Activated T-helper 9 cell treated with anti-CD3 and anti-CD28 coated beads, Interleukin-2, amount 50 U/mL, for 16 hours (primary cell): ENCODE measurements at regions not wholly inside any gene's neighbourhood (a gene's known extent, or its start where the extent isn't known, plus 50 kb on each side); places are given as distances from the start of the nearest gene placed in this dataset.

Experiments used
- DNase-seq: peaks from one replicate; pipeline ENCODE4 v3.0.0-alpha.2; 2020; ENCODE audit warnings: low read depth

- no peak for DNase-seq
Observed at GRCh38 chr2:12419803-12420202, 296.9 kb upstream of the TRIB2 start.

DNA sequence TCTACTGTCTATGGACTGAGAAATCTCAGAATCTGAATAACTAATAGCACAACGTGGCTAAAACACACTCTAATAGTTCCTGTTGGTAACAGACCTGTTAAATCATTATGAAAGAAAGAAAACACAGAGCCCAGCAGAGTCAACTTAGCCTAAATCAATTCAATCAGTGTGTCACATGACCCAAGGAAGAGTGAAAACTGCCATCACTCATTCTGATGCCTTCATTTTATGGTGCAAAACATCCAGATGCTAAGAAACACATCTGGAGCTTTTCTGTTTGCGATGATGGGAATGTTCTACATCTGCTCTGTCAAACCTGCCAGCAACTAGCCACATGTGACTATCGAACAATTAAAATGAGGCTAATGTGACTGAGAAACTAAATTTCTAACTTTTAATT lies 295.7 kb upstream of the TRIB2 start:
- DNase-seq: no peak

GRCh38 chr2:12424219-12424618 lies 292.5 kb upstream of the TRIB2 start:
- no peak for DNase-seq

GRCh38 chr2:12424809-12425208 lies 291.9 kb upstream of the TRIB2 start:
- DNase-seq: no peak

DNA sequence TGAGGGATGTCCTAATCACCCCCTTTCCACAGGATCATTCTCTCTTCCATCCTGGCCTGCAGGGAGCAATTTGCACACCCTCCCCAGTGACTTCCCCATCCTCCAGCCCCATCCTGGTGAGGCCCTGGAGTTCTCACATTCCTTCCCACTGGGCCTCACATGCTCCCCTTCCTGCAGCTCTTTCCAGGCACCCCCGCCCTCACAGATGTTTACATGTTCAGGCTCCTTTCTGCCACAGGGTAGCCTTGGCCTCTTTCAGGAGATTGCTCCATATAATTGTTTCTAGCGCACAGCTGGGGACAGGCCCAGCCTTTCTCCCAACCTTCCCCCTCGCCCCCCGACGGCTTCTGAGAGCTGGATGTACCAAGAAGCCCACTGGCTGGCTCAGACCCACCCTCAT lies 288.4 kb upstream of the TRIB2 start:
- no peak for DNase-seq

DNA sequence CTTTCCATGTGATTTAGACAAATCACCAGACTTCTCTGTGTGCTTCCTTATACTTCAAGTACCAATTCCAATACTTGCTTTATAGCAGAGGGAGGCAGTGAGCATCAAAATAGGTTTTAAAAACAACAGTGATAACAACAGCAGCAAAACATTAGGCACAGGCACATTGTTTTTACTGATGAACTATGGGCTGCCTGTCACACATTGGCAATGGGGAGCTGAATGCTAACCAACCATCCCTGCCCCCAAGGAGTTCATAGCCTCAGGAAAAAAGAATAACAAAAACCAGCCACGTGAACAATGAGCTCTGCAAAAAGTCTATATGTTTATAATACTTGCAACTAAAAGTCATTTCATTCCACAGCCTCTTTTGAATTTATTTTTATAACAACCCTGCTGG lies 287.9 kb upstream of the TRIB2 start:
- DNase-seq: no peak

DNA sequence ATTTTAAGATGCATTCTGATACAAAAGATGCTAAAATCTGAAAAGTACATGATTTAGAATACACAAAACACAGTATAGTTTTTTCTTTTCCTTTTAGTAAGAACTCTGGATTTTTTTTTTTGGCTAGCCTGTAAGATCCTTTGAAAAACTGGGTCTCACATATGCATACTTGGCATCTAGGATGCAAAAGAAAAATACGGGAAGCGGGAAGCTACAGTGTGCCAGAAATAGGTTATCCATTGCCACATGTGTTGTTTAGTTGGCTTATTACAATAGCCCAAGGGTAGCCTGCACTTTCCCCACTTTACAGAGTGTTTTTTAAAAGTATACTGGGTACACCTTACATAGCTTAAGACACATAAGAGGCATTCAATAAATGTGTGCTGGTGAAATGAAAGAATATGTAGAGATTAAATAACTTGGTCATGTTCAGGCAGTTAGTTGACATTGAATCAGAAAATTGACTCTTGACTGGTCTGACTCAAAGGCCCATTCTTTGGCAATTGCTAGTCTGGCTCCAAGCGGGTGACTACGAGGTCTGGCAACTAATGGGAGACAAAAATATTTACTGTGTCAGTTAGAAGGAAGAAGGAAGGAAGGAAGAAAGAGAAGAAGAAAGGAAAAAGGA lies 286.8 kb upstream of the TRIB2 start:
- no peak for DNase-seq

DNA sequence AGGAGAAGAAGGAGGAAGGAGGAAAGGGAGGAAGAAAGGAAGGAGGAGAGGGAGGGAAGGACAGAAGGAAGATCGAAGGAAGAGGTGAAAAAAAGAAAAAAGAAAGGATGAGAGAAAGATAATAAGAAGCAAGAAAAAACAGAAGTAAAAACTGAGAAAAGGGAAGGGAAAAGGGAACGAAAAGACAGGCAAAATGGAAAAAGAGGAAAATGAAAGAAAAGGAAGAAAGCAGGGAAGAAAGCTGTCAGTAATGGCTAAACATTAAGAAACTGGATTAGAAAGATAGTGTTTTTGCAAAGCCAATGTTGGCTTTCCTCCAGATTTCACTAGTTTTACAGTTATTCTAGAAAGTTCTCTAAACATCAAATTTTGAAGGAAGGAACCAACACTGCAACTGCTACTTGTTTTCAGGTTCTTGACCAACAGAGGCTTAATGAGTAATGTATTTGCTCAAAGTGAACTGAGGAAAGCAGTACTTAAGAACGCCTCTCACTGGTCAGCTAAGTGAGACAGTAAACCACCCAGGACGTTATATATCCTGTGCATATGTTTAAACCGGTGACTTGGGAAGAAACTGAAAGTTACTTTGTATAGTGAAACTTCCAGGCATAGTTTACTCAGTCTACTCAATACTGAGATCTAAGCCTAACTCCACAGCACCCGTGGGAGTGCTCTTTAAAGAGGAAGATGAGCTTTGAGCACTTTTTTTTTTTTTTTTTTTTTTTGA lies 286.2 kb upstream of the TRIB2 start:
- peak; percentile 10 for DNase-seq

- DNase-seq: no peak
Observed at GRCh38 chr2:12432985-12433625, 283.6 kb upstream of the TRIB2 start.

- no peak for DNase-seq
Observed at GRCh38 chr2:12433626-12433990, 283.1 kb upstream of the TRIB2 start.

- DNase-seq: no peak
Observed at GRCh38 chr2:12434630-12435098, 282.1 kb upstream of the TRIB2 start.

- DNase-seq: no peak
Observed at GRCh38 chr2:12435430-12436222, 281.1 kb upstream of the TRIB2 start.

DNA sequence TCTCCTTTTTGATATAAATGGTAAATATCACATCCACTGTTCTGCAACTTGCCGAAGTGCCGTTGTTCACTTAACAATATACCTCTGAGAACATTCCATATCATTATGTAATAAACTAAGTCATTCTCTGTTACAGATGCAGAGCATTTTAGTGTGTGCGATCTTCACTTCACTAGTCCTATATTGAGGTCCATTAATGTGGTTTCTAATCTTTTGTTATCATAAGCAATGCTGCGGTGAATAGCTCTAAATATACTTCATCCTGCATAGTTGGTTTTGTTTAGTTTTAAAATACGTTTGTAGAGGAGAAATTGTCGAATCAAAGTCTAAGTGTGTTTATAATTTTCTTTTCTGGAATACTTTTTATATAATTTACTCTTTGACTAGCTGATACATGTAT lies 280.3 kb upstream of the TRIB2 start:
- no peak for DNase-seq

DNA sequence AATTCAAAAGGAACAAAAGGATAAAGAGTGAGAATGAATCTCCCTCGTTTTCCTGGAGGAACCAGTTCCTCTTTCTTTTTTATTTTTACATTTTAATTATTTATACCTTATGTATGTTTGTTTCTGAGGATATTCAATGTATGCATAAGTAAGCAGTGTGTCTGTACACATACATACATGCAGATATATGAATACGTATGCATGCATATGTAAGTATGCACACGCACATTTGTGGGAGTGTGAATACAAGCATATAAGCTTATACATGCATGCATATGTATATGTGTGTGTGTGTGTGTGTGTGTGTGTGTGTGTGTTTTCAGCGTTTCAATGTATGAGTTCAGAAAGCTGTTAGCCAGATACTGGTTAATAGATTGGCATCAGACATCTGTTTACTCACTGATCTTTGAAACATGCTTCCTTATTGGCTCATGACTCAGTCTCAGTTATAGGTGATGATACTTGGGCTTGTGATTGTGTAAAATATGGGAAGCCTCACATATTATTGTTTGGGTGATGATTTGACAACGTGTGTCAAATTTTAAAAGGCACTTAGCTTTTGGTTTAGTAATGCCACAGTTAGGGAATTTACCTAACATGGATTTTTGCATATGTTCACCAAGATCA lies 279.7 kb upstream of the TRIB2 start:
- DNase-seq: no peak

- no peak for DNase-seq
Observed at GRCh38 chr2:12440731-12441130, 276.0 kb upstream of the TRIB2 start.

GRCh38 chr2:12441750-12442475 lies 274.8 kb upstream of the TRIB2 start:
- no peak for DNase-seq

DNA sequence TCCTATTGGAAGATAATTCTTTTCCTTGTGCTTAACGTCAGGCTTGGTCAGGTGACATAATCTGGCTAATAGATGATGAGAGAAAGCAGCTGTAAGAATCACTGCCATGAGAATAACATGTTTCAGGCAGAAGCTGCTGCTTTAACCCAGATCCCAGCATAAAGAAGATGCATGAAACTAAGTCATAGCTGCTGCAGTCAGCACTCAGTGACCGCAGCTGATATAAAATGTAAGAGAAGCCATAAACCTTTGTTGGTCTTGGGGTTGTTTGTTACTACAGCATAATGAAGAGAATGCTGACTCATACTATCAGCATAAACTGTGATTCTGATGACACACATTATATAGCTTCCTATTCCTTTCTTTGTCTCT lies 274.3 kb upstream of the TRIB2 start:
- no peak for DNase-seq

DNA sequence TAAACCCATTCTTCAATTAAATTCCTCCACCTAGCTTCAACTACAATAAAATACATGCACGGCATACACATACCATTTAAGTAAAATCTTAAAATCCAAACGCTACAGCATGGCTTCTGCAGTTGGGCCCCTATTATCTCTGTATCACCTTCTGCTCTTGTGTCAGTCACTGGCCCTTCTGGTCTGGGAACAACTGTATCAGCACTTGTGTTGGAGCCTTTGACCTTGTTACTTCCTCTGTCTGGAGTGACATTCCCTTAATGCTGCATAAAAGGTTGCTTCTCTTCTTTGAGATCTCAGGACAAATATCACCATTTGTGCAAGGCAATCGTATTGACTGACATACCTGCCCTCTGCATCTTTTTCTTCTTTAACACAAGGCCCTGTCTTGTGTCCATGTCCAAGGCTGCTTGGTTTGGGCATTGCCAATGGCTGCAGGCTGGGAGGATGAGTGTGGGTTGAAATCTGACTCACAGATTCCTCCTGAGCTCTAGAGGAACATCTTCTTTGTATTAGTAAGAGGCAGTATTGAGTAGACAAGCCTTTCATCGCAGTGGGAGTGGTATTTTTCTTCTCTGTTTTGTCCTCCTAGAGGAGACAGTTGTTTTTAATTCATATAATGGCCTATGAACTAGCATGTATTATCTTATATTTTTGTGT lies 267.8 kb upstream of the TRIB2 start:
- no peak for DNase-seq

- no peak for DNase-seq
Observed at GRCh38 chr2:12451726-12452125, 265.0 kb upstream of the TRIB2 start.

DNA sequence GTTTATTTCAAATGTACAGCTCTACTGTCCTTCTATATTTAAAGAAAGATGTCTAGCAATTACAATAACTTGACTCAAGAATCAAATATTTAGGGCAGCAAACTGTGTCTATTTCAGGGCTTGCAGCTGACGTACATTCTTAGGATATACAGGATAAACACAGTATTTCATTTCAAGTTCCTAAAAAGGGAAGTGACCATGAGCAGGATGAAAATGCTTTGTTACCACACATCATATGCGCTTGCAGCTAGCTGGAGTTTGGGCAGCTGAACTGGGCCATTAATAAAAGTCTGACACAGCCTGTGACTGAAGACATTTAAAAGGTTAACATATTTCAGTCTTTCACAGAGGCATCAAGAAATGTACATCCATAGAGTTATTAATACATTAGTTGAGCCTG lies 264.6 kb upstream of the TRIB2 start:
- DNase-seq: no peak

- no peak for DNase-seq
Observed at GRCh38 chr2:12453731-12454130, 263.0 kb upstream of the TRIB2 start.
